ENCODE measurements at regions not wholly inside any gene's neighbourhood (a gene's known extent, or its start where the extent isn't known, plus 50 kb on each side); places are given as distances from the start of the nearest gene placed in this dataset.

- no peak for FAIRE-seq
Measured at GRCh38 chr13:29993716-29994488, 143.5 kb upstream of the UBL3 start.

- no peak for FAIRE-seq
Measured at GRCh38 chr13:29993196-29993595, 142.8 kb upstream of the UBL3 start.

- no peak for FAIRE-seq
Measured at GRCh38 chr13:29991343-29991742, 140.9 kb upstream of the UBL3 start.

DNA sequence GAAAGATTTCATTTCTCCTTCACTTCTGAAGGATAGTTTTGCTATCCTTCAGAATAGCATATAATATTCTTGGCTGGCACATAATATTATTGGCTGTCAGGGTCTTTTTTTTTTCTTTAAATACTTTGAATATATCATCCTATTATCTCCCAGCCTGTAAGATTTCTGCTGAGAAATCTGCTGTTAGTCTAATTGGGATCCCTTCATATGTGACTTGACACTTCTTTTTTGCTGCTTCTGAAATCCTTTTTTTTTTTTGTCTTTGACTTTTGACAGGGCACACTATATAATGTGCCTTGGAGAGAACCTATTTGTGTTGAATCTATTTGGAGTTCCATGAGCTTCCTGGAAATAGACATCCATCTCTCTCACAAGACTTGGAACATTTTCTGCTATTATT, 136.9 kb upstream of the UBL3 start:
- FAIRE-seq, result no peak

GRCh38 chr13:29980339-29980738, 129.9 kb upstream of the UBL3 start:
- FAIRE-seq, result no peak

DNA sequence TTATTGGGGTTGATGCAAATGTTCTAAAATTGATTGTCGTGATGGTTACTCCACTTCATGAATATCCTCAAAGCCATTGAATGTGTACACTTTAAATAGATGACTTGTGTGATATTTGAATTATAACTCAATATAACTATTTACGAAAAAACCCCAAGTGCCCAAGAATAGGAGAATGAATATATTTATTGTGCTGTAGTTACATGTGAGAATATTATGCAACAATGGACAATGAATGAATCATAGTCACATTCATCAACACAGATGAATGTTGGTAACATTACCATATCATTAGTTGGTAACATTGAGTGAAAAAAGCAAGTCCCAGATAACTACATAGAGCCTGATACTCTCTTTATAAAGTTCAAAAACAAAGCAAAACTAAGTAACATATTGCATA, 127.8 kb upstream of the UBL3 start:
- FAIRE-seq, result no peak

- no peak for FAIRE-seq
Measured at GRCh38 chr13:29977476-29978120, 127.2 kb upstream of the UBL3 start.

- FAIRE-seq, result no peak
Measured at GRCh38 chr13:29976535-29976934, 126.1 kb upstream of the UBL3 start.

DNA sequence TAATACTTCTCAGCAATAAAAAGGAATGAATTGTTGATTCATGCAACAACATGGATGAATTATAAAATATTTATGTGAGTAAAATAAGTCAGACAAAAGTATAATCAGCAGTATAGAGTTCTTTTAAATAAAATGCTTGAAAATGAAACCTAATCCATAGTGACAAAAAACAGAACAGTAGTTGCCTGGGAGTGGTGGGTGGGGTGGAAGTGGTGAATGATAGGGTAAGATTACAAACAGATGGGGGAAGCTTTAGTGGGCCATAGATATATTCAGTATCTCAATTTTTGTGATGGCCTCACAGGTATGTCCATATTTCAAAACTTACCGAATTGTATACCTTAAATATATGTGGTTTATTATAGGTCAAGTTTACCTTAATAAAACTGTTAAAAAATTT, 124.9 kb upstream of the UBL3 start:
- FAIRE-seq, result no peak

DNA sequence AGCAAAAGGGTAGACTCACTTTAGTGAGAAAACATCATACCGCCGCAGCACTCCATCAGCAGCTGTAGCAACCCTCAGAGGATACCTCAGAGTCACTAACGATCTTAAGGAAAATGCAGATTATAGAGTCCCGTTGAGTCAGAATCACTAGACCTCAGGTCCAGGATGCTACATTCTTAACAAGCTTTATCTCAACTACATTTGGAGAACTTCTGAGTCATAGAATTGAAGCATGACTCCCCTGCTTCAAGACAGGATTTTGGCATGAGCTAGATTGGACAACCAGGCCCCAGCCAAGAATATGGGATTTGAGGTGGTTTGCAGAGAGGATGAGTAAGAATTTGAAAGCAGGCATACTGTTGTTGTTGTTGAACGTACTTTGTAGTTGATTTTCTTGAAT, 118.9 kb upstream of the UBL3 start:
- FAIRE-seq, result no peak

DNA sequence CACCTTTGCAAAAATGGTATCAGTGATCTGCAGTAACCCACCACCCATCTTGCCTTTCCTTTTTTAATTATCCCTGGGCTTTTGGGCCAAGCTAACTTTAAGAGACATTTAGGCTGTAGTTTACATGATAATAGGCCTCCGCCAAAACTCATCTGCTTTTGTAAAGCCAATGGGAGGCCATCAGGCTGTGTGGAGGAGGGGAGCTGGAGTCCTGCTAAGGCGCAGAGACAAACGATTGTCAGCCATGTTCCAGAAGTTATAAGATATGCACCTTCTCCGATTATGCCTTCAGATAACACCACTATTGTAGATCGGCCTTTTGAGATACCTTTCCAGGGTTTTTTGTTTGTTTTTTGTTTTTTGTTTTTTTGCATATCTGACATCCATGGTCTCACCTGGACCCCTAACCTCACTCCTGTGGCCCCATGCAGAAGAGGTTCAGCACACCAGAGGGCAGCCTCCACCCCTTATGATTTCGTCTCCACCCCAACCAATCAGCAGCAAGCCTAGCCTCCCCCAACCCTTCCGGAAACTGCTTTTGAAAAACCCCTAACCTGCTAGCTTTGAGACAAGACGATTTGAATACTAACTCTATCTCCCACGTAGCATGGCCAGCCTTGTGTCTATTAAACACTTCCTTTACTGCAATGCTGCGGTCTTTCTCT, 113.9 kb upstream of the UBL3 start:
- no peak for FAIRE-seq

DNA sequence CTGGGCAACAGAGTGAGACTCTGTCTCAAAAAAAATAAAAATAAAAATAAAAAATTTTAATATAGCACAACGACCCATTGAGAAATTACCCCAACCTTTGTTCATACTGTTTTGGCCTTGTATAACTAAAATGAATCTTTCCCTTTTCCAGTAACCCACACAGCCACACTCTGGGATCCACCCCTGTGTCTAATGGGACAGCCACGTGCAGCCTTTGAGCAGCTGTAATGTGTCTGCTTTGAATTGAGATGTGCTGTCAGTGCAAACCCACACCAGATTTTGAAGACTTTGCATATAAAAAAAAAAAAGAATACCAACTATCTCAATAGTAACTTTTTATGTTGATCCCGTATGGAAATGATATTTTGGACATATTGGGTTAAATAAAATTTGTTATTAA, 112.7 kb upstream of the UBL3 start:
- FAIRE-seq, result no peak

GRCh38 chr13:29961036-29961670, 110.7 kb upstream of the UBL3 start:
- no peak for FAIRE-seq

- no peak for FAIRE-seq
Measured at GRCh38 chr13:29959603-29960002, 109.2 kb upstream of the UBL3 start.

- no peak for FAIRE-seq
Measured at GRCh38 chr13:29959086-29959485, 108.7 kb upstream of the UBL3 start.

- FAIRE-seq, result no peak
Measured at GRCh38 chr13:29958476-29958875, 108.1 kb upstream of the UBL3 start.

- FAIRE-seq, result no peak
Measured at GRCh38 chr13:29957320-29957719, 106.9 kb upstream of the UBL3 start.

GRCh38 chr13:29956853-29957252, 106.4 kb upstream of the UBL3 start:
- no peak for FAIRE-seq

DNA sequence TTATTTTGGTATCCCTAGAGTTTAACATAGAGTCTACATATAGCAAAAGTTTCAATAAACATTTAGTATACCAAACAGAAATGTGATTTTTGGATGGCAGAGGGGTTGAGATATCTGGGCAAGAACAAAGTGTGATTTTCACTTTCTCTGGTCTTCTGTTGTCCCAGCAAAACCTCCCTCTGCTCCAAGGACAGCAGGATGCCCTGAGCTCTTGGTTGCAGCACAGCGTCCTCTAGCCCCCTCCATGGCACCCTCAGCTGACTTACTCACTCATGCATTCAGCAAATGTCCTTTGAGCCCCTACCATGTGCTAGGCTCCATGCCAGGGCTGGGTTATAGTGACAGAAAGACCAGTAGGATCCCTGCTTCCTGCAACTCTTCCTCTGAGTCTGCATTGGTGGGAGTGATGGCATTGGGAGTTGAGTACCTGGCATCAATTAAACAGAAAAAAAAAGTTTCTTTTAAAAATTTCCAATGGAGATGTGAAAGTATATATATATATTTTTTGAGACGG, 104.8 kb upstream of the UBL3 start:
- no peak for FAIRE-seq

GRCh38 chr13:29954082-29955028, 103.9 kb upstream of the UBL3 start:
- FAIRE-seq, result no peak

- no peak for FAIRE-seq
Measured at GRCh38 chr13:29953542-29953941, 103.1 kb upstream of the UBL3 start.

GRCh38 chr13:29952245-29952644, 101.8 kb upstream of the UBL3 start:
- FAIRE-seq, result no peak

Measured in G401.6 (cell line).